ENCODE measurements at regions not wholly inside any gene's neighbourhood (a gene's known extent, or its start where the extent isn't known, plus 50 kb on each side); places are given as distances from the start of the nearest gene placed in this dataset.

DNA sequence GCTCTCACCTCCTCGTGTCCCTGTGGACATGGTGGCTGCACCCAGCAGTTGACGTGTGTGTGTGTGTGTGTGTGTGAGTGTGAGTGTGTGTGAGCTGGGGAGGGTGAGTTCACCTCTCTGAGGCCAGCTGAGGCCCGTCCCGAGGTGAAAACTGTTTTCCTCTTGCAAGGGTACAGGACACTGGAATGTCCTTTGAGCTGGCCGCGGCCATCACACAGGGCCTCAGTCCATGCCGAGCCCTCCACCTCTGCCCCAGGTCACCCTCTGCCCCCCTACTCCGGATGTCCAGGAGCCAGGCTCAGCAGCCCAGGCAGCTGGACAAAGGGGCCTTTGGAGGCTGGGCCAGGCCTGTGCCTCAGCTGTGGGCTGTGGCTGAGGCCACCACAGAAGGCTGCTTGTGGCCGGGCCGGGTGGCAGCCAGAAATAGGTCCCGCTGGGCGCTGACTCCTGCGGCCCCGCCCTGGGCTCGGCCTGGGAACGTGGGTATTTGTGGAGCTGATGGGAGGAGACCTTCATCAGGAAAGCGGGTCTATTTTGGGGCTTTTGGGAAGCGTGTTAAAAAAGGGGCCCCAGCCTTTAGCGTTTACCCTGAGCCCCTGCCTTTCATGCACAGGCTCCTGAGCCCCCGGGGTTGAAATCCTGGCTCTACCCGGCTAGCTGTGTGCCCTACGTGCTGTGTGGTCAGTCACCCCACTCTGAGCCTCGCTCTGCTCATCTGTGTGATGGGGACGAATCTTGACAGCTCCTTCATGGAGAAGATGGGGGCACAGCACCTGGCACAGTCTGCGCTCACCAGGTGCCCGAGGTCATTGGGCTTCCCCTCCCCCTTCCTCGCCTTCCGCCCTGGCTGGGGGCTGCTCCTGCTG is 75.1 kb upstream of the IER5L start:
- peaks cover 0 to 10% (median 0%) of the 10 kb centered on the region in 5 donors for H3K4me1 ChIP-seq (ENCODE audit: control insufficient read depth in 5 of 5, insufficient read depth in 5 of 5, low read length in 5 of 5)
- H3K9me3 ChIP-seq (ENCODE audit: control insufficient read depth in 4 of 4, insufficient read depth in 3 of 4, low read length in 3 of 4) = peaks cover 0 to 2% (median 0%) of the 10 kb centered on the region in 4 donors
- H3K27ac ChIP-seq (ENCODE audit: low read depth in 1 of 2, low read length in 1 of 2) = peak overlapping the region in 1 of 2 donors; percentile 9
- H3K36me3 ChIP-seq (ENCODE audit: control insufficient read depth in 4 of 4, insufficient read depth in 4 of 4, low read length in 4 of 4) = no peaks in the 10 kb centered on the region
- DNase-seq (no peak), ATAC-seq (ENCODE audit: insufficient read depth, low FRiP score) (no peak)
- H3K4me3 ChIP-seq = no peak overlapping the region
- H3K9ac ChIP-seq (ENCODE audit: insufficient read depth in 1 of 2, low read length in 2 of 2) = no peak overlapping the region
- peaks cover 0 to 2% (median 0%) of the 10 kb centered on the region in 3 donors for H3K27me3 ChIP-seq (ENCODE audit: control insufficient read depth in 3 of 3, insufficient read depth in 3 of 3, low read length in 2 of 3)
- no peak for TF ChIP-seq CTCF (IDR thresholded peaks at IDR 0.05; ENCODE audit: control extremely low read depth, extremely low read depth)
- 83 to 88% methylated on average over 28 of the region's 28 CpGs for WGBS, 2 donors

- peaks cover 0 to 10% (median 0%) of the 10 kb centered on the region in 5 donors for H3K4me1 ChIP-seq (ENCODE audit: control insufficient read depth in 5 of 5, insufficient read depth in 5 of 5, low read length in 5 of 5)
- no peak overlapping the region for H3K9ac ChIP-seq (ENCODE audit: insufficient read depth in 1 of 2, low read length in 2 of 2)
- H3K4me3 ChIP-seq = no peak overlapping the region
- WGBS, 2 donors = 27 to 50% methylated on average over 2 of the region's 2 CpGs
- DNase-seq (no peak), ATAC-seq (ENCODE audit: insufficient read depth, low FRiP score) (no peak)
- no peak overlapping the region for H3K27ac ChIP-seq (ENCODE audit: low read depth in 1 of 2, low read length in 1 of 2)
- no peak for TF ChIP-seq CTCF (IDR thresholded peaks at IDR 0.05; ENCODE audit: control extremely low read depth, extremely low read depth)
- H3K36me3 ChIP-seq (ENCODE audit: control insufficient read depth in 4 of 4, insufficient read depth in 4 of 4, low read length in 4 of 4) = no peaks in the 10 kb centered on the region
- peaks cover 0 to 2% (median 0%) of the 10 kb centered on the region in 4 donors for H3K9me3 ChIP-seq (ENCODE audit: control insufficient read depth in 4 of 4, insufficient read depth in 3 of 4, low read length in 3 of 4)
- H3K27me3 ChIP-seq (ENCODE audit: control insufficient read depth in 3 of 3, insufficient read depth in 3 of 3, low read length in 2 of 3) = no peaks in the 10 kb centered on the region
Measured at GRCh38 chr9:129250786-129251185, 72.7 kb upstream of the IER5L start.

DNA sequence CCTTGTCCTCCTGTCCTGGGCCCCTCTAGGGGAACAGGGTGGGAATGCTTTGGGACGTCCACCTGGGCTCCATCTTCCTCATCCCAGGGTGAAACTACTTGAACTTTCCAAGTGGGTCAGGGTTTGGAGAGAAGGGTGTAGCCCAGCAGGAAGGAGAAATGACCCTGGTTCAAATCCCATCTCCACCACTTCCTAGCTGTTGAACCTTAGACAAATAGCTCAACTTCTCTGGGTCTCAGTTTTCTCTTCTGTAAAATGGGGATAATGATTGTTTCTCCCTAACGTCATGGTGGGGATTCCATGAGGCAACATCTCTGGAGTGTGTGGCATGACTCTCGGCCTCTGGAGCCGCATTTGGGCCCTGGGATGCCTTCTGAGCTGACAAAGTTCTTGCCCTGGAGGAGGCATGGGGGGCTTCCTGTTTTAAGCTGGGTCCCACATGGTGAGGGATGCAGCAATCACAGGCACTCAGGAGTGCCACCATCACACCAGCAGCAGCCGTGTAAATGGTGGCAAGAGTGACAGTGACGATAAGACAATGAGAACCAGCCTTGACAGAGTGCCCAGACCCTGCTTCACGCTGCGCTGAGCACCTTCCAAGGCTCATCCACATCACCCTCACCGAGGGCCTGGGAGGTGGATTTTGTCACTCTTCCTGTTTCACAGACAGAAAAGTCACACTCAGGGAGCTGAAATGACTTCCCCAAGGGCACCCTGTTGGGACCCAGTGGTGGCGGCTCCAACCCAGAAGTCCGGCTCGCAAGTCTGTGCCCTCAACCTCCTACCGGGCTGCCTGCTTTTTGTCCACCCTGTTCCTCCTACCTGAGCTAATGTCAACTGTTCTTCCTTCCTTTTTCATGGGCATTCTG is 69.5 kb upstream of the IER5L start:
- Histone ChIP-seq H3K4me3 (no peak overlapping the region), H3K9ac (ENCODE audit: insufficient read depth in 1 of 2, low read length in 2 of 2) (no peak overlapping the region), H3K36me3 (ENCODE audit: control insufficient read depth in 4 of 4, insufficient read depth in 4 of 4, low read length in 4 of 4) (no peaks in the 10 kb centered on the region), H3K27ac (ENCODE audit: low read depth in 1 of 2, low read length in 1 of 2) (no peak overlapping the region), H3K9me3 (ENCODE audit: control insufficient read depth in 4 of 4, insufficient read depth in 3 of 4, low read length in 3 of 4) (no peaks in the 10 kb centered on the region), H3K4me1 (ENCODE audit: control insufficient read depth in 5 of 5, insufficient read depth in 5 of 5, low read length in 5 of 5) (no peaks in the 10 kb centered on the region), H3K27me3 (ENCODE audit: control insufficient read depth in 3 of 3, insufficient read depth in 3 of 3, low read length in 2 of 3) (no peaks in the 10 kb centered on the region)
- 88 to 90% methylated on average over 13 of the region's 13 CpGs for WGBS, 2 donors
- ATAC-seq (ENCODE audit: insufficient read depth, low FRiP score) = no peak
- TF ChIP-seq CTCF (IDR thresholded peaks at IDR 0.05; ENCODE audit: control extremely low read depth, extremely low read depth) = no peak
- no peak for DNase-seq

All from lung (tissue), 11 donors.